SK-N-SH (cell line): ENCODE measurements at regions not wholly inside any gene's neighbourhood (a gene's known extent, or its start where the extent isn't known, plus 50 kb on each side); places are given as distances from the start of the nearest gene placed in this dataset.

Experiments used
- CTCF ChIP-seq: fragments of 200-600 bp; sonication (generic); IDR thresholded peaks from 2 replicates; pipeline ENCODE4 v1.6.1; 2017; ENCODE audit warnings: antibody characterized with exemption, mild to moderate bottlenecking, moderate library complexity
- YY1 ChIP-seq: IDR thresholded peaks from 2 replicates; pipeline ENCODE4 v1.4.0; 2012; ENCODE audit warnings: low read depth, mild to moderate bottlenecking

- TF ChIP-seq YY1 (no peak), CTCF (no peak)
Measured at GRCh38 chr6:122118945-122119506, 280.4 kb upstream of the HSF2 start.
